Right kidney (tissue), 1 donor: ENCODE measurements at regions not wholly inside any gene's neighbourhood (a gene's known extent, or its start where the extent isn't known, plus 50 kb on each side); places are given as distances from the start of the nearest gene placed in this dataset.

Experiments
- DNase-seq: peaks from one replicate; pipeline ENCODE4 v3.0.0-alpha.2; 2016

GRCh38 chr2:196537311-196537710, 102.2 kb upstream of the CCDC150 start:
- DNase-seq = no peak

DNA sequence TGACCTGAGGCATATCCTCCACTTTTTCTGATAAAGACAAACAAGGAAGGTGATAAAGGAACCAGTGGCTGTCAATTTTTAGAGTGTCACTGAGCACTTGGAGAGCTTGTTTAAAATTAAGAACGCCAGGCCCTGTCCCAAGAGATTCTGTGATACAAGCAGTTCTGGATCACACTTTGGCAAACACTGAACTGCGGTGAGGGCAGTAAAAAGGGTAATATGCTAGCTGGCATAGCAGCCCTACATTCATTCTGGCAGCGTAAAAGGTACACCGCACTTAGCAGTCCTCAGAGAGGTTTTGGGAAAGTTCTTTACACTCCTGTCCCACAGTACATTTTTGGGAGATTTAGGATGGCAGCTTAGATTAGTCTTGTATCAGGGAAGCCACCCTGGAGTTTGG, 101.3 kb upstream of the CCDC150 start:
- DNase-seq = no peak

- no peak for DNase-seq
Measured at GRCh38 chr2:196538646-196539045, 100.9 kb upstream of the CCDC150 start.

DNA sequence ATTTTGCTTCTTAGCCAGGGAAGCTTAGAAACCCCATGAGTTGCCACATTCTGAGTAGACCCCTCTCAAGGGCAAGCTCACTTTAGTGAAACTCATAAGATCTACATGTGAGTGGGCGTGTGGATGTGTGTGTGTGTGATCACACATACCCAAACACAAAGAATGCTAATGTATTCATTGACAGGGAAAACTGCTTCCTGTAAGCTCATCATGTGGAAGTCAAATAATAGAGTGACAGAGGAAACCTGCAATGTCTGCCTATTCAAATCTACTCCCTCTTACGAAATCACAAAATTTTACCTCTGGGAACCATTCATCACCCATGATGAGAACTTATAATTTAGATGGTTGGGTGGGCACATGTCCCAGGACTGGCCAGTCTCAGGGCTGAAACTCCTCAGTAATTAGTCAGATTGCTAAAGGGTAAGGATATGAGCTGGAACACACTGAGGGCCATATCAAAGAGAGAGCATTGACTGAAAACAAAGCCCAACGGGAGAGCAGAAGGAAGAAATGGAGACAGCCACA, 94.5 kb upstream of the CCDC150 start:
- no peak for DNase-seq

GRCh38 chr2:196546151-196546919, 93.2 kb upstream of the CCDC150 start:
- DNase-seq = no peak

DNA sequence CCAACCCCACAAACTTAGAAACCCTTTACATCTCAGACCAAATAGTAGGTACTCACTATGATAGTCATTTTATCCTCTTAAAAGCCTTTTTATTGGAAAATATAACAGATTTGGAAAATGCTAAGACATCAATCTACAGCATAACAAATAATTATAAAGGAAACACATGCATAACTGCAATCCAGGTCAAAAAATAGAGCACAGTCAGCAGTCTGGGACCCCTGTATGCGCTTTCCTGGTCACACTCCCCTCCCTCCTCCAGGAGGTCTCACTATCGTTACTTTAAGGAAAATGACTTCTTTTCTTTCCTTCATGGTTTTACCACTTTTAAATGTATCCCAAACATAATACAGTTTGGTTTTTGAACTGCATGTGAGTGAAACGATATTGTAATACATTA, 90.5 kb upstream of the CCDC150 start:
- DNase-seq = no peak

GRCh38 chr2:196551014-196551413, 88.5 kb upstream of the CCDC150 start:
- no peak for DNase-seq

GRCh38 chr2:196555161-196555560, 84.4 kb upstream of the CCDC150 start:
- no peak for DNase-seq

DNA sequence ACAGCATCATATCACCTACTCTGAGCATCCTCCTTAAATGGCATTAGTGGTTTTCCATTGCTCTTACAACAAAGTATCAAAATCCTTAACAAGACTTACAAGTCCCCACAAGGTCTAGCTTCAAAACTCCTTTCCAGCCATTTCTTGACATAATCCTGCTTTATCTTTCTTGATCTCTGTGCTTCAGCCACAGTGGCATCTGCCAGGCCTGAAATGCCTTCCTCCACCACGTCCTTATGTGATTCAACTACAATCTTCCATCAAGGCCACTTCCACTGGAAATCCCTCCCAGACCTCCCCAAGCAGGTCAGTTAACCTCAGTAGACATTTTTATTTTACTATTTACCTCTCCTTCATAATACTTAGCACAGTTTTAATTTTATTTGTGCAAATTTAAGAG, 83.8 kb upstream of the CCDC150 start:
- no peak for DNase-seq

- no peak for DNase-seq
Measured at GRCh38 chr2:196558497-196558896, 81.0 kb upstream of the CCDC150 start.

DNA sequence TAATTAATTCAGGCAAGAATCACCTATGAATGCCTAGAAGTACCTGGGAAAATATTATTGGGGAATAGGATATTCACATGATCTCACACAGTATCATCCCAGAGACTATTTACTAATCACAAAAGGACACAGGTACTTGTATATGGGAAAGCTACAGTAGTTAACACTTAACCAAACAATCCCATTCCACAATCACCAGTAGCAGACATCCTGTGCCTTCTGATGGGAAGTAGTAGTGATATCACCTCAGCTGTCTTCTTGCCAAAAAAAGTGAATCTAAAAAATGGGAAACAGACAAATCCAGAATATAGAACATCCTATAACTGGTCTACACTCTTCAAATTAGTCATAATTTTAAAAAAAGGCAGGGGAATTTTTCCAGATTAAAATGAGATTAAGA, 75.6 kb upstream of the CCDC150 start:
- DNase-seq = no peak

DNA sequence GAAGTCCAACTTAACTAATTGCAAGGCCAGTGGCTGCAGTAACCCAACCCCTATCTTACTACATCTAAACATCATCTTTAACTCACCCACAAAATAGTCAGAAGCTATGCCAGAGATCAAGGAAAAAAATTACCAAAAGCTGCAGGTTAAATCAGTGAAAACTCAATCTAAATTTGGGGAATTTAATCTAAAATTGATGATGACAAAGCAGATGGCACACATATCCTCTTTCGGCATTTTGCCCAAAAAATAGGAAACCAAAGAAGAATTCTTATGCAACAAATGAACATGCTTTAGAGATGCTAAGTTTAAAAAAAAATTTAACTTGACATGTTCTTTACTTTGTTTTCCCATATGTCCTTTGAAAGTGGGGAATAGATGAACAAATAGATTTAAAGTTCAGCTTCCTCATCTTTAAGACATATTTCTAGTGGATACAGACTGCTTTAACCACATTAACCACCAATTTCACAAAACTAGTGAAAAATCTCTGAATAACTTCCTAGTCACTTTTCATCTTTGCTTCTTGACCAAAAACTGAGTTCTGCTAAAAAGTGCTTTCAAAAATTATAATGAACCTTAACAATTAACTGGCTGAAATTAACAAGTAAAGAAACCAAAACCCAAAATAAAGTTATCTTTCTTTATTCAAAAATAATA, 74.3 kb upstream of the CCDC150 start:
- no peak for DNase-seq

DNA sequence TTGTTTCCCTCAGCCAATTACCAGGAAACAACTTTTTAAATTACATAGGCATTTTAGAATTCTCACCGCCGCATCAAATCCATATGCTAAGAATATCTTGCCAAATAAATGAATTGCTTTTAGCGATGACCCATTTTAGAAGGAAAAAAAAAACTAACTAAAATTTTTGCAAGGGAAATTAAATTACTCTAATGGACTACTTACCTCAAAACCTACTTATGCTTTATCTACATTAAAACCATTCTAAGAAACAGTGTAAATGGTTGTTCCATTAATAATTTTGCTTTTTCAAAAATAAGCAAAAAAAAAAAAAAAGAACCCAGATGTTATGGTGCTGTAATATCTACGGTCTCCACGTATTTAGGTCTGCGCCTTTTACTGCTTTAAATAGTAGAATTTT, 73.5 kb upstream of the CCDC150 start:
- DNase-seq = no peak

- DNase-seq = no peak
Measured at GRCh38 chr2:196566961-196567666, 72.4 kb upstream of the CCDC150 start.

DNA sequence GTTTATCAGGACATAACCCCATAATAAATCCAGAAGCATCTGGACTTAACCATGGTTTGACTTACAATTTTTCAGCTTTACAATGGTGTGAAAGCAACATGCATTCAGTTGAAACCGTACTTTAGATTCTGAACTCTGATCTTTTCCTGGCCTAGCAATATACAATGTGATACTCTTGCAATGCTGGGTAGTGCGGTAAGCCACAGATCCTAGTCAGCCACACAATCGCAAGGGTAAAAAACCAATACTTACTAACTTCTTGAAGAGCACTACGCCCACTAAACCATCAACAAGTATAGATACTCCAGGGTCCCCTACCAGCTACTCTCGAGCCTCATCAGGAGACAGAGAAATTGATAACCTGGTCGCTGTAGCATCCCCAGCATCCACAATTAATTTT, 71.0 kb upstream of the CCDC150 start:
- no peak for DNase-seq

DNA sequence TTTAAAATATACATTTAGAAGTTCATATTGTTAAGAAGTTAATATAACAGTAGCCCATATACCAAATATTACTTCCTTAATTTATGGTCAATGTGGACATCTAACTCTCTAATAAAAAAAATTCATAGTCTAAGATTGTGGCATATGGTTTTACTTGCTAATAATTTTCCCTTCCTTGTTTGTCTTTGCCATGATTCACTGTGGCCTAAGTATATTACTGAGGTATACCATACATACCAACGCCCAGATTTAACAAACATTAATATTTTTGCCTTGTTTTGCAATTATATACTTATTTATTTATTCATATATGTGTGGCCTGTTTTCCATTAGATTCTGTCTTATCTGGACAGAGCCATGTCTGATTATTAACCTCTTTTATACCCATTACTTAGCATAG, 54.6 kb upstream of the CCDC150 start:
- no peak for DNase-seq

- no peak for DNase-seq
Measured at GRCh38 chr2:196586511-196586991, 53.0 kb upstream of the CCDC150 start.

- no peak for DNase-seq
Measured at GRCh38 chr2:196587056-196587455, 52.5 kb upstream of the CCDC150 start.

- DNase-seq = no peak
Measured at GRCh38 chr2:196587739-196588138, 51.8 kb upstream of the CCDC150 start.

DNA sequence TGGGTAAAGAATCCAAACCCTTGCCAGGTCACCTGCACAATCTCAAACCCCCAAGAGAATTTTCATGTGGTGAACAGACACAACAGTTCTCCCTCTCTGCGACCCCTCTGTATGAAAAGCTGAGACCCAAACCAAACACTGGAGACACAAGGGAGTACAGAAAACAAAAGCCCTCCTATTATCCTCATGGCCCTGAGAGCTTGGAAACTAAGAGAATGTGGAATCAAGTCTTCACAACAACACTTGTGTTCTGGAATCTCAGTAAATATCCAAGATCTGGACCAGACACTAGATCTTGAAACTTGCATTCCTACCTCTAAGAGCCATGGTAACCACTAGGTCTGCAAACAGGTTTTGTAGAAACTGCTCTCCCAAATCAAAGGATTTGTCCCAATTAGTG, 50.1 kb upstream of the CCDC150 start:
- DNase-seq = no peak
